Loucy (cell line): ENCODE measurements at regions not wholly inside any gene's neighbourhood (a gene's known extent, or its start where the extent isn't known, plus 50 kb on each side); places are given as distances from the start of the nearest gene placed in this dataset.

Source experiments
- H2AFZ ChIP-seq: fragments of 200-600 bp; sonication (generic); 2 replicates; pipeline ENCODE4 v1.6.0; 2016; ENCODE audit warnings: antibody characterized with exemption, mild to moderate bottlenecking, low read length, moderate library complexity
- H3F3A ChIP-seq: fragments of 200-600 bp; 2 replicates; pipeline ENCODE4 v1.6.0; 2016; ENCODE audit warnings: antibody characterized with exemption, low read depth, mild to moderate bottlenecking
- H3K27me3 ChIP-seq: fragments of 200-600 bp; sonication (generic); 2 replicates; pipeline ENCODE4 v1.6.1; 2014; ENCODE audit warnings: low read length, mild to moderate bottlenecking; ENCODE audit not compliant: insufficient read depth, poor library complexity, severe bottlenecking
- H3K36me3 ChIP-seq: fragments of 200-600 bp; sonication (generic); 2 replicates; pipeline ENCODE4 v1.6.1; 2016; ENCODE audit warnings: low read length; ENCODE audit not compliant: insufficient read depth
- H3K4me1 ChIP-seq: fragments of 200-600 bp; sonication (generic); 2 replicates; pipeline ENCODE4 v1.5.1; 2014; ENCODE audit warnings: low read length, mild to moderate bottlenecking; ENCODE audit not compliant: insufficient read depth, poor library complexity, severe bottlenecking
- H3K4me2 ChIP-seq: fragments of 200-600 bp; sonication (generic); 2 replicates; pipeline ENCODE4 v1.6.0; 2014; ENCODE audit warnings: antibody characterized with exemption, low read length, low read depth, mild to moderate bottlenecking; ENCODE audit not compliant: poor library complexity, severe bottlenecking
- H3K4me3 ChIP-seq: fragments of 200-600 bp; sonication (generic); 2 replicates; pipeline ENCODE4 v1.5.1; 2014; ENCODE audit warnings: low read length, mild to moderate bottlenecking, mixed read lengths; ENCODE audit not compliant: poor library complexity, severe bottlenecking
- H3K79me2 ChIP-seq: fragments of 200-600 bp; sonication (generic); 2 replicates; pipeline ENCODE4 v1.6.1; 2014; ENCODE audit warnings: low read length; ENCODE audit not compliant: insufficient read depth
- H3K9ac ChIP-seq: fragments of 200-600 bp; sonication (generic); 2 replicates; pipeline ENCODE4 v1.6.0; 2014; ENCODE audit warnings: mild to moderate bottlenecking, low read depth, low read length, moderate library complexity; ENCODE audit not compliant: poor library complexity, severe bottlenecking
- H3K9me2 ChIP-seq: fragments of 200-600 bp; sonication (generic); replicated peaks from 2 replicates; pipeline ENCODE4 v1.6.1; 2016; ENCODE audit warnings: low read depth, low read length, mixed read lengths
- H3K9me3 ChIP-seq: fragments of 200-600 bp; sonication (generic); 2 replicates; pipeline ENCODE4 v1.6.1; 2014; ENCODE audit warnings: mild to moderate bottlenecking, antibody characterized with exemption, low read length, low read depth; ENCODE audit not compliant: insufficient read depth
- H4K20me1 ChIP-seq: fragments of 200-600 bp; sonication (generic); 2 replicates; pipeline ENCODE4 v1.6.0; 2014; ENCODE audit warnings: antibody characterized with exemption, low read length, mild to moderate bottlenecking; ENCODE audit not compliant: insufficient read depth, poor library complexity, severe bottlenecking
- CTCF ChIP-seq: fragments of 200-600 bp; sonication (generic); conservative IDR thresholded peaks from 2 replicates; pipeline ENCODE4 v1.5.1; 2014; ENCODE audit warnings: mild to moderate bottlenecking, antibody characterized with exemption, low read length
- EZH2phosphoT487 ChIP-seq: fragments of 200-600 bp; IDR thresholded peaks from 2 replicates; pipeline ENCODE4 v1.6.1; 2018; ENCODE audit warnings: antibody characterized with exemption, mild to moderate bottlenecking, moderate library complexity, borderline replicate concordance

GRCh38 chr3:189474944-189475343 lies 156.2 kb upstream of the TP63 start:
- Histone ChIP-seq H3K9ac (no peak overlapping the region), H3K79me2 (no peaks in the 10 kb centered on the region), H3K36me3 (no peaks in the 10 kb centered on the region), H3K9me2 (no peaks in the 10 kb centered on the region), H3K4me2 (no peak overlapping the region), H3K27me3 (no peaks in the 10 kb centered on the region), H4K20me1 (no peaks in the 10 kb centered on the region), H3K9me3 (no peaks in the 10 kb centered on the region), H2AFZ (peak overlapping the region; percentile 6; the same call in 1 of the 2 replicates), H3K4me1 (peaks cover 5% of the 10 kb centered on the region), H3F3A (no peaks in the 10 kb centered on the region), H3K4me3 (no peak overlapping the region)
- TF ChIP-seq EZH2phosphoT487 (no peak), CTCF (no peak)

- H3K4me3 ChIP-seq = no peak overlapping the region
- H3K9me2 ChIP-seq = no peaks in the 10 kb centered on the region
- no peaks in the 10 kb centered on the region for H3K9me3 ChIP-seq
- H3K4me2 ChIP-seq = no peak overlapping the region
- no peak overlapping the region for H3K9ac ChIP-seq
- no peaks in the 10 kb centered on the region for H3K27me3 ChIP-seq
- peaks cover 5% of the 10 kb centered on the region for H3K4me1 ChIP-seq
- no peaks in the 10 kb centered on the region for H4K20me1 ChIP-seq
- no peaks in the 10 kb centered on the region for H3K79me2 ChIP-seq
- TF ChIP-seq EZH2phosphoT487 (no peak), CTCF (no peak)
- H2AFZ ChIP-seq = no peak overlapping the region
- H3F3A ChIP-seq = no peaks in the 10 kb centered on the region
- no peaks in the 10 kb centered on the region for H3K36me3 ChIP-seq
Measured at GRCh38 chr3:189477614-189478013, 153.6 kb upstream of the TP63 start.

DNA sequence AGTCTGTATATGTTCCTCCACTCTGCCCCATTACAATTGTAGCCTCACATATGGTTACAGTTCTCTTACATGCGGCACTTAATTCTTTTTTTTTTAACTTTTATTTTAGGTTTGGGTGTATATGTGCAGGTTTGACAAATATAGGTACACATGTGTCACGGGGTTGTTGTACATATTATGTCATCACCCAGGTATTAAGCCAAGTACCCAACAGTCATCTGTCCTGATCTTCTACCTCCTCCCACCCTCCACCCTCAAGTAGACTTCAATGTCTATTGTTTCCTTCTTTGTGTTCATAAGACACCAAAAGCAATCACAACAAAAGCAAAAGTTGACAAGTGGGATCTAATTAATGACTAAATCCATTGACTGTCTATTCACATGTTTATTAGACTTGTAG lies 144.6 kb upstream of the TP63 start:
- no peak overlapping the region for H2AFZ ChIP-seq
- no peak overlapping the region for H3K4me3 ChIP-seq
- H4K20me1 ChIP-seq = no peaks in the 10 kb centered on the region
- H3K9ac ChIP-seq = no peak overlapping the region
- no peak overlapping the region for H3K4me2 ChIP-seq
- H3F3A ChIP-seq = no peaks in the 10 kb centered on the region
- TF ChIP-seq CTCF = no peak
- TF ChIP-seq EZH2phosphoT487 = no peak
- no peaks in the 10 kb centered on the region for H3K4me1 ChIP-seq
- no peaks in the 10 kb centered on the region for H3K79me2 ChIP-seq
- H3K9me3 ChIP-seq = no peaks in the 10 kb centered on the region
- no peaks in the 10 kb centered on the region for H3K27me3 ChIP-seq
- no peaks in the 10 kb centered on the region for H3K36me3 ChIP-seq
- H3K9me2 ChIP-seq = no peaks in the 10 kb centered on the region
